ENCODE measurements at regions not wholly inside any gene's neighbourhood (a gene's known extent, or its start where the extent isn't known, plus 50 kb on each side); places are given as distances from the start of the nearest gene placed in this dataset.
"Not testable (repeated sequence)": the region's sequence is repeated elsewhere in the genome, so short reads cannot be mapped to it uniquely, and the experiment has no call there.

DNA sequence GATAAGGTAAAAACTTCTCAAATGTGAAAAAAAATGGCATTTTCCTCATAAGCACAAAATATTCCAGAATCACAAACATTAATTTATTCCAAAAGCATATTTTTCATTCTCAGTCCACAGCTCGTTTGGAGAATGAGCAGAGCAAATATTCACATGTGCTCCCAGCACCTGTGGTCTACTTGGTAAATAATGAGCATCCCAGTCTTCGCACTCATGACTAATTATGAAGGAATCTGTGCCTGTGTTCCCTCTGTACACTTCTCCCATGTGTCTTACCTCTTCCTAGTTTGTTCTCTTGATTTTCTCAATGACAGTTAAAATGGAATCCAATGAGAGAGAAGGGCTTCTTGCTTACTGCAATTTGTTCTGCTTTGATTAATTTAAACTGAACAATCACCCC is 671.0 kb upstream of the SOX11 start:
- TF ChIP-seq, protein P1, sequence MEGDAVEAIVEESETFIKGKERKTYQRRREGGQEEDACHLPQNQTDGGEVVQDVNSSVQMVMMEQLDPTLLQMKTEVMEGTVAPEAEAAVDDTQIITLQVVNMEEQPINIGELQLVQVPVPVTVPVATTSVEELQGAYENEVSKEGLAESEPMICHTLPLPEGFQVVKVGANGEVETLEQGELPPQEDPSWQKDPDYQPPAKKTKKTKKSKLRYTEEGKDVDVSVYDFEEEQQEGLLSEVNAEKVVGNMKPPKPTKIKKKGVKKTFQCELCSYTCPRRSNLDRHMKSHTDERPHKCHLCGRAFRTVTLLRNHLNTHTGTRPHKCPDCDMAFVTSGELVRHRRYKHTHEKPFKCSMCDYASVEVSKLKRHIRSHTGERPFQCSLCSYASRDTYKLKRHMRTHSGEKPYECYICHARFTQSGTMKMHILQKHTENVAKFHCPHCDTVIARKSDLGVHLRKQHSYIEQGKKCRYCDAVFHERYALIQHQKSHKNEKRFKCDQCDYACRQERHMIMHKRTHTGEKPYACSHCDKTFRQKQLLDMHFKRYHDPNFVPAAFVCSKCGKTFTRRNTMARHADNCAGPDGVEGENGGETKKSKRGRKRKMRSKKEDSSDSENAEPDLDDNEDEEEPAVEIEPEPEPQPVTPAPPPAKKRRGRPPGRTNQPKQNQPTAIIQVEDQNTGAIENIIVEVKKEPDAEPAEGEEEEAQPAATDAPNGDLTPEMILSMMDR (conservative IDR thresholded peaks at IDR 0.05; ENCODE audit: low read depth, low read length) = no peak
- H3K4me3 ChIP-seq (ENCODE audit: low read depth, low read length) = no peak overlapping the region
- DNase-seq (ENCODE audit: low read depth) = no peak

DNA sequence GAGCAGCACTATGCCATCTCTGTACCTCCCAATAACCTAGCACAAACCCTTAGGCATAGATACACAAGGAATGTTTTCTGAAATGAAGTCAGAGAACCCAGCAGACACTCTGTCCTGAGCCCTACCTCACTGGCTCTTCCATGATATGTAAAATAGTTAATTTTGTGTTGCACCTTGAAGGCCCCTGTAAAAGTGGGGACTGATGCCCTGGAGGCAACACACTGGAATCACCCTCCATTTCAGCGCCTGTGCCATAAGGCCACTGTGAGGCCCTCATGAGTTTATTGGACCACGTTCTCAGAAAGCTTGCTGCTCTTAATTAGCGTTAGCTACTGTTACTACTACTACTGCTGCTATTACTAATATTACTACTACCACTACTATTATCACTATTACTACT is 670.1 kb upstream of the SOX11 start:
- TF ChIP-seq, protein P1 (conservative IDR thresholded peaks at IDR 0.05; ENCODE audit: low read depth, low read length) = no peak
- no peak overlapping the region for H3K4me3 ChIP-seq (ENCODE audit: low read depth, low read length)
- DNase-seq (ENCODE audit: low read depth) = no peak

DNA sequence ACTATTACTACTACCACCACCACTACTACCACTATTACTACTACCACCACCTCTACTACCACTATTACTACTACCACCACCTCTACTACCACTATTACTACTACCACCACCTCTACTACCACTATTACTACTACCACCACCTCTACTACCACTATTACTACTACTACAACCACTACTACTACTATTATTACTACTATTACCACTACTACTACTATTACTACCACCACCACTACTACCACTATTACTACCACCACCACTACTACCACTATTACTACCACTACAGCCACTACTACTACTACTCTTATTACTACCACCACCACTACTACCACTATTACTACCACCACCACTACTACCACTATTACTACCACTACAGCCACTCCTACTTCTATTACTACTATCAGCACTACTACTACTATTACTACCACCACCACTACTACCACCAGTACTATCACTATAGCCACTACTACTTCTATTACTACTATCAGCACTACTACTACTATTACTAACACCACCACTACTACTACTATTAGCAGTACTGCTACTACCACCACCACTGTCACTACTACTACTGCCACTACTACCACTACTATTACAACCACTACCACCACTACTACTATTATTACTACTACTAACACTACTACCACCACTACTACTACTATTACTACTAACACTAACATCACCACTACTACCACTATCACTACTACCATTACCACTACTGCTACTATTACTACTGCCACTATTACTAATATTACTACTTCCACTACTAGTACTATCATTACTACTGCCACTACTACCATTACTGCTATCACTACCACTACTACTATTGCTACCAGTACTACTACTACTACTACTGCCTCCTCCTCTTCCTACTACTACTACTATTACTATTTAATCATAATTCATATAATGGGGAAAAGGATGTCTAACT is 669.2 kb upstream of the SOX11 start:
- not testable (repeated sequence) for DNase-seq (ENCODE audit: low read depth); H3K4me3 ChIP-seq (ENCODE audit: low read depth, low read length)

DNA sequence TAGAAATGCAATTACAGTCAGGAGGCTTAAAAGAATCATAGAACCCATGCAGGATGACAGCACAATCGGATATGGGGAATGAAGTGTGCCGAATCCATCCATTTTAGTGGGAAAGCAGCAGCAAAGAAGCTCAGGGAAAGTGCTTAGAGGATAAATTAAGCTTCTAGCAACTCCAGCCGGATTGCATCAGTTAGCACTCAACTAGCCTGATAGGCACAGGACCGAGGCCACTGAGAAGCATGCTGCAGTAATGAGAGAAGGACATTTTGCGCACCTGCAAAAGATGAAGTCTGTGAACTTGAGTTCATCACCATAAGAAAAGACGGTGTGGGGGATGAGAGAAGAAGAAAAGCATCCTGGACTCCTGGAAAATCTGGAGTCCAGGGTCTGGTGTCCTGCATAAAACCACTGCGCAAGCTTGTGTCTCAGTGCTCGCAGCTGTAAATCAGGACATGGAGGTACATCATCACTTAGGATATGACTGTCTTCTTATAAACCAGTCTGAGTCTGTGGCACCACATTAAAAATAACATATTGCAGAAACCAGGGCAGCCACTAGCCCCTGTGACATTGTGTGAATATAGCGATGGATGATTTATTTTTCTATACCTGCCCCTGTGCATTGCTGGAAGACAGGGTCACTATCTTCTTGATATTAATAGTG is 665.5 kb upstream of the SOX11 start:
- H3K4me3 ChIP-seq (ENCODE audit: low read depth, low read length) = no peak overlapping the region
- DNase-seq (ENCODE audit: low read depth) = no peak
- TF ChIP-seq, protein P1 (conservative IDR thresholded peaks at IDR 0.05; ENCODE audit: low read depth, low read length) = no peak

DNA sequence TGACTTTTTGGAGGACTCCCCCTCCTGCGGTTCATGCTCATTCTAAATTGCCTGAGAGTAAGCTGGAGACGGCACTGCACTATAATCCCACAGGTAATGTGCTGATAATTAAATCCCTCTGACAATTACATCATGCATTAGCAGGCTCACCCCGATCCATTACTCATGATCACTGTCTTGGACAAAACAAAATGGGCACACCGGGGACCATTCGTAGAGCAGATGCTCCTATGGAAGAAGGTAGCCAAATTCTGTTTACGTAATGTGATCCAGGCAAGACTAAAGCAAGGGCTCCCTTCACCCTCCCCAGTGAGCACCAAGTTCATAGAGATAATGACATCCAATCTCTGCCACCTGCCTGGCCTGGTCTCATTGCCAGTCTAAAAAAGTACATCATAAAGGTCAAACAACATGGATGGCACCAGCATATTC is 657.1 kb upstream of the SOX11 start:
- H3K4me3 ChIP-seq (ENCODE audit: low read depth, low read length) = no peak overlapping the region
- TF ChIP-seq, protein P1 (conservative IDR thresholded peaks at IDR 0.05; ENCODE audit: low read depth, low read length) = no peak
- DNase-seq (ENCODE audit: low read depth) = no peak

DNA sequence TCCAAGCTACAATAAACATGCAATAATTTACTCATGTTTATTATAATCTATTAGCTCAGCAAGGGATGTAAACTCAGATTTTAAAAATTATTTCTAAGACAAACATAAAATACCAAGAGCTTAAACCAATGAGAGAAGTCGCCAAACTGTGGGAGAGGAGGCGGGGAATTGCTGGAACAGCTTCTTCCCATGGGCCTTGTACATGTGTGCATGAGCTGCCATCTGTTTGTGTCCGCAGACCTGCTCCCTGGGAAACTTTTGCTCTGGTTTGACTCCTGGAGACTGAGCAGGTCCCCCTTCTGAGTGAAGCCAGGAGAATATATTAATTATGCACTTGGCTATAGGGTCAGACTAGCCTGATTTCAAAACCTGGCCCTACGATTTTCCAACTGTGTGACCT is 655.9 kb upstream of the SOX11 start:
- no peak overlapping the region for H3K4me3 ChIP-seq (ENCODE audit: low read depth, low read length)
- TF ChIP-seq, protein P1 (conservative IDR thresholded peaks at IDR 0.05; ENCODE audit: low read depth, low read length) = no peak
- no peak for DNase-seq (ENCODE audit: low read depth)

DNA sequence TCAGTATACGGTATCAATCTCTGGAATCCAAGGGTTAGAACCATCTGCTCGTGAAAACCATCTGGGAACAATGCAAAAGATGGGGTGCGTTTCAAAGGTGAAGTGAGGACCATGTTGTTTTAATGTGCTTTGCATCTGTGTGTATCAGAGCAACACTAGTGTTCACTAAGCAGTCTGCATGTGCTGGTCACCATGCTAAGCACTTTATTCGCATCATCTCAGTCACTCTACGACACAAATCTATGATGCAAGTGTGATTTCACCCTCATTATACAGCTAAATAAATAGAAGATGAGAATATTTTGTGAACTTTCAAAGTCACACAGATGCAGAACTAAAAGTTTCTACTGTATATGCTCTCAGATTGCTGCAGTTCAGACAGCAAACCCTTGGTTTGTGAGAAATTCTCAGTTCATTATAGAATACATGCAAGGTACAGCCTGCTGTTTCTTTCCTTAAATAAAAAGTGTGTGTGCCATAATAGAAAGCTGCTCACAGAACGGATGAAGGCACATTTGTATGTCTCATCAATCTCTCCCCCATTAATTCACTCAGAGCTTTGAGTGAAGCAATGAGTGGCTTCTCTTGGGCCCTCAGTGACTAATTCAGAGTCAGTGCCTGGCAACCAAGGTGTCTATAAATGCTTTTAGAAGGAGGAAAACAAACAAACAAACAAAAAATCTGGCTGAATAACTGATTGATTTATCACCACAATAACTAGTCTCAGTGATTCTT is 652.8 kb upstream of the SOX11 start:
- no peak for DNase-seq (ENCODE audit: low read depth)
- no peak overlapping the region for H3K4me3 ChIP-seq (ENCODE audit: low read depth, low read length)
- TF ChIP-seq, protein P1 (conservative IDR thresholded peaks at IDR 0.05; ENCODE audit: low read depth, low read length) = no peak
